Activated CD4-positive, alpha-beta T cell treated with anti-CD3 and anti-CD28 coated beads for 36 hours (primary cell): ENCODE measurements at regions not wholly inside any gene's neighbourhood (a gene's known extent, or its start where the extent isn't known, plus 50 kb on each side); places are given as distances from the start of the nearest gene placed in this dataset.

Experiments used
- ATAC-seq: fragments of 200-7000 bp; cut with Tn5 transposase; one replicate; pipeline ENCODE4 v1.10.0; 2021; ENCODE audit warnings: mild to moderate bottlenecking, moderate library complexity
- CTCF ChIA-PET: fragments of 350-600 bp; sonication (Branson Sonifier 250); formaldehyde crosslinking; loops from one replicate; lab custom pipeline; 2021; ENCODE audit warnings: antibody characterized with exemption; lab: Charles Lee
- POLR2A ChIA-PET: fragments of 350-600 bp; sonication (Branson Sonifier 250); formaldehyde crosslinking; loops from one replicate; lab custom pipeline; 2021; ENCODE audit warnings: antibody characterized with exemption, inconsistent platforms; lab: Charles Lee
- DNase-seq: peaks from one replicate; pipeline ENCODE4 v3.0.0-alpha.2; 2020
- H3K27ac Mint-ChIP-seq: one replicate; pipeline ENCODE4 v1.8.0; 2021; ENCODE audit warnings: mixed read lengths
- H3K27me3 Mint-ChIP-seq: one replicate; pipeline ENCODE4 v1.8.0; 2021; ENCODE audit warnings: mixed read lengths
- H3K36me3 Mint-ChIP-seq: one replicate; pipeline ENCODE4 v1.8.0; 2021; ENCODE audit warnings: low read depth, mixed read lengths
- H3K4me1 Mint-ChIP-seq: one replicate; pipeline ENCODE4 v1.8.0; 2021; ENCODE audit warnings: mixed read lengths
- H3K4me3 Mint-ChIP-seq: one replicate; pipeline ENCODE4 v1.8.0; 2021; ENCODE audit warnings: mild to moderate bottlenecking, moderate library complexity, mixed read lengths
- H3K9me3 Mint-ChIP-seq: one replicate; pipeline ENCODE4 v1.8.0; 2021; ENCODE audit warnings: low read depth, mixed read lengths
- intact Hi-C, 2 experiments: fragments of 100-400 bp; cut with DNase I in 1 of 2; cut with micrococcal nuclease in 1 of 2; formaldehyde crosslinking; loops; one replicate each; pipeline versions ENCODE4 v1.14.2 to v1.15.1; 2022 to 2024; cut with DNase I, micrococcal nuclease

GRCh38 chr3:182732232-182733015 is 60.9 kb upstream of the ATP11B start:
- intact Hi-C loops: no loop called here
- no peaks in the 10 kb centered on the region for H3K9me3 Mint-ChIP-seq

GRCh38 chr3:182735672-182736071 is 57.6 kb upstream of the ATP11B start:
- no peak for ATAC-seq
- Mint-ChIP-seq H3K36me3 (no peaks in the 10 kb centered on the region), H3K27ac (no peak overlapping the region), H3K27me3 (peaks cover 7% of the 10 kb centered on the region), H3K4me1 (peaks cover 2% of the 10 kb centered on the region), H3K4me3 (no peak overlapping the region), H3K9me3 (no peaks in the 10 kb centered on the region)
- DNase-seq: no peak
- intact Hi-C loops: no loop called here
- POLR2A ChIA-PET: no interaction called here
- CTCF ChIA-PET: interaction anchor here (0.9 kb wide), 1 partner anchor 52 kb away, joined by 3 read pairs; no protein-coding TSS in a partner anchor

More at GRCh38 chr3:182732232-182733015, 60.9 kb upstream of the ATP11B start:
- Mint-ChIP-seq H3K36me3 (no peaks in the 10 kb centered on the region), H3K4me1 (no peaks in the 10 kb centered on the region), H3K27ac (no peak overlapping the region), H3K4me3 (no peak overlapping the region), H3K27me3 (no peaks in the 10 kb centered on the region)
- ATAC-seq: no peak
- CTCF ChIA-PET: no interaction called here
- DNase-seq: no peak
- POLR2A ChIA-PET: no interaction called here

- Mint-ChIP-seq H3K9me3 (no peaks in the 10 kb centered on the region), H3K36me3 (no peaks in the 10 kb centered on the region), H3K4me3 (no peak overlapping the region), H3K4me1 (peaks cover 2% of the 10 kb centered on the region), H3K27ac (no peak overlapping the region), H3K27me3 (peaks cover 11% of the 10 kb centered on the region)
- intact Hi-C loops: no loop called here
- ChIA-PET CTCF (interaction anchor here (0.6 kb wide), 1 partner anchor 1714 kb away, joined by 3 read pairs; no protein-coding TSS in a partner anchor), POLR2A (no interaction called here)
- ATAC-seq (no peak), DNase-seq (no peak)
Measured at GRCh38 chr3:182737825-182738224, 55.5 kb upstream of the ATP11B start.

DNA sequence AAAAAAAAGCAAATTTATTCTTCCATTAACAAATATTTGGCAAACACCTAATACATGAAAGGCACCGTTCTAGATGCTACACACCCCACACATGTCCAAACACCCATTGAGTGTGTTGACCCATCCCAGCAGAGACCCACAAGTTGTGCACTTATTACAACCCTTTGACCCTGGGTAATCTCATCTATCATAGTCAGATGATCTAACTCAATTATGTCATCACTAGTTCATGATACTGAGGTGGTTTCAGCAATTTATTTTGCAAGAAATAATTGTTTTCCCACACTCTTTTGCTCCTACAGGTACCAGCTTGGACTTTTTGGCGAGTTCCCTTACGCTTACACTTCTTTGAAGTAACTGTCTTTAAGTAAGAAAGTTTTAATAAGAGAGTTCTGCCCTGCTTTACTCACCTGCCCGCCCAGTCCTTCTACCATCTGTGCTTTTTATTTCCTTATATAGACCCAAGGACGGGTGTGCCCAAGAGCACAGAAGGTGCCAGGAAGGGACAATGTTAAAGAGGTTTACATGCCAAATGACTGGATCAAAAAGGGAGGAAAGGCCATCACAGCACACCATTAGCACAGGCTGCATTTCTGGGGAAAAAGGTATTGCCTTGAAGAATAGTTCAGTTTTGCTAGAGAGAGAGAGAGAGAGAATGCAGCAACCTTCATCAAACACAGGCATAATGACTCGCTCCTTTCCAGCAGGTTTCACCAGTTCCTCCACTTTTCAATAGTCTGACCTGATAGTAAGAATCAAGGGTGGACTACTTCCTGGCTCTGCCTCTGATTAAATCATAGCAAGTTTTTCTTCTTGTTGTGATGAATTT is 54.5 kb upstream of the ATP11B start:
- Mint-ChIP-seq H3K27me3 (peaks cover 11% of the 10 kb centered on the region), H3K36me3 (no peaks in the 10 kb centered on the region), H3K4me3 (no peak overlapping the region), H3K27ac (no peak overlapping the region), H3K9me3 (no peaks in the 10 kb centered on the region), H3K4me1 (peaks cover 2% of the 10 kb centered on the region)
- intact Hi-C loops: no loop called here
- ATAC-seq (peak; percentile 36), DNase-seq (no peak)
- POLR2A ChIA-PET: no interaction called here
- CTCF ChIA-PET: no interaction called here

DNA sequence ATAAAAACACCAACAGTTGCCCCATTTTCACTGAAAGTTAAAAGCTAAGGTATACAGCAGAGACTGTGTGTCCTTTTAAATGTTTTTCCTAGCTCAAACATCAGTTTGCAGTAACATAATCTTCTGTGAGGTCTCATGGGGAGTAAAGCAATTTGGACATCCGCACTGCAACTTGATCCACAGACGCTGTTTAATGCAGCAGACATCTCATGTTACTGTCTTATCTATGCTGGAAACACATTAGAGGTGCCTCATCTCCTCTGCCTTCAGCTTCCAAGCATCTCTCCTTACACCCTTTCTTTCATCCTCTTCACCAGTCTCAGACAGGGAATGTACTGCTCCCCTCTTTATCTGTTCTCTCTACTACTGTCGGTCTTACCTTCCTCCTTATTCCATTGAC is 53.7 kb upstream of the ATP11B start:
- DNase-seq: no peak
- H3K27ac Mint-ChIP-seq: no peak overlapping the region
- intact Hi-C loops: no loop called here
- no peak for ATAC-seq
- ChIA-PET POLR2A (no interaction called here), CTCF (interaction anchor here (0.9 kb wide), 1 partner anchor 13 kb away, joined by 3 read pairs; no protein-coding TSS in a partner anchor)
- H3K9me3 Mint-ChIP-seq: no peaks in the 10 kb centered on the region
- H3K27me3 Mint-ChIP-seq: peaks cover 11% of the 10 kb centered on the region
- no peaks in the 10 kb centered on the region for H3K36me3 Mint-ChIP-seq
- no peak overlapping the region for H3K4me3 Mint-ChIP-seq
- peaks cover 2% of the 10 kb centered on the region for H3K4me1 Mint-ChIP-seq

DNA sequence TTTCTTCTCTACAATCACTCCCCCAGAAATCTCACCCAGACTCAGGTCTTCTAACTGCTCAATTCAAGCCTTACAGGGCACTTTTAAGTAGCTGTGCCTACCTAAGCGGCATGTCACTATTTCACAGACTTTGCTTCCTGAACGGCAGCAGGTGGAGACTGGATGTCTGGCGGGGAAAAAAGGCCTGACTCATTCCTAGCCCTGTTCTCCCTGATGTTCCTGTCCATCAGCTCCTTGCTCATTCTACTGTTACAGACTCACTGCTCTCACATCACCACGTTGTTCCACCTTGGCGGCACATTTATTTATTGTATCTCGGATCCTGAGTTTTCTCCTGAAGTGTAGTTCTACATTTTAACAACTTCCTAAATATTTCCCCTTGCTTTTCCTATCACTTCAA is 52.6 kb upstream of the ATP11B start:
- H3K9me3 Mint-ChIP-seq: no peaks in the 10 kb centered on the region
- H3K4me3 Mint-ChIP-seq: no peak overlapping the region
- no peak for DNase-seq
- peaks cover 11% of the 10 kb centered on the region for H3K27me3 Mint-ChIP-seq
- H3K4me1 Mint-ChIP-seq: peaks cover 2% of the 10 kb centered on the region
- ChIA-PET CTCF (interaction anchor here (0.9 kb wide), 1 partner anchor 27 kb away, joined by 3 read pairs; no protein-coding TSS in a partner anchor), POLR2A (no interaction called here)
- no peak for ATAC-seq
- no peaks in the 10 kb centered on the region for H3K36me3 Mint-ChIP-seq
- intact Hi-C loops: no loop called here
- no peak overlapping the region for H3K27ac Mint-ChIP-seq

DNA sequence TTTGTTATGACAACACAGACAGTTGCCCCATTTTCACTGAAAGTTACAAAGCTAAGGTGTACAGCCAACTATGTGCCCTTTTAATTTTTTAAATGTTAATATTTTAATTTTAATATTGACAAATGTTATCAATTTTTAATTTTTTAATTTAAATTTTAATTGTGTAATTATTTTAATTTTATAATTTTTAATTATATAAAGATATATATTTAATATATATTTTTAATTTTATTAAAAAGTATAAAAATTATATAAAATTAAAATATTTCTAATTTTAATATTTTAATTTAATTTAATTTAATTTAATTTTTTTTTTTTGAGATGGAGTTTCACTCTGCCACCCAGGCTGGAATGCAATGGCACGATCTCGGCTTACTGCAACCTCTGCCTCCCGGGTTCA is 52.1 kb upstream of the ATP11B start:
- ChIA-PET CTCF (interaction anchor here (0.9 kb wide), 1 partner anchor 27 kb away, joined by 3 read pairs; no protein-coding TSS in a partner anchor), POLR2A (no interaction called here)
- DNase-seq (no peak), ATAC-seq (no peak)
- no peak overlapping the region for H3K4me3 Mint-ChIP-seq
- intact Hi-C loops: no loop called here
- no peak overlapping the region for H3K27ac Mint-ChIP-seq
- peaks cover 11% of the 10 kb centered on the region for H3K27me3 Mint-ChIP-seq
- no peaks in the 10 kb centered on the region for H3K9me3 Mint-ChIP-seq
- H3K36me3 Mint-ChIP-seq: no peaks in the 10 kb centered on the region
- peaks cover 2% of the 10 kb centered on the region for H3K4me1 Mint-ChIP-seq
